IMR-90 (cell line): ENCODE measurements at regions not wholly inside any gene's neighbourhood (a gene's known extent, or its start where the extent isn't known, plus 50 kb on each side); places are given as distances from the start of the nearest gene placed in this dataset.
A peak's percentile ranks its signal among the peaks of the same experiment; 100 is the strongest.

Experiments used
- CEBPB ChIP-seq: IDR thresholded peaks from 2 replicates; pipeline ENCODE4 v1.6.1; 2012; ENCODE audit warnings: low read depth, low read length, improper control_type of control experiment
- CHD1 ChIP-seq: IDR thresholded peaks from 2 replicates; pipeline ENCODE4 v1.6.1; 2012; ENCODE audit warnings: low read depth, low read length, improper control_type of control experiment
- CTCF ChIP-seq: conservative IDR thresholded peaks from 2 replicates; pipeline ENCODE4 v1.5.1; 2012; ENCODE audit warnings: mild to moderate bottlenecking, low read depth, low read length, improper control_type of control experiment
- ELK1 ChIP-seq: fragments of 150-350 bp; IDR thresholded peaks from 2 replicates; pipeline ENCODE4 v1.6.1; 2016; ENCODE audit warnings: low read depth, mild to moderate bottlenecking, low read length, moderate library complexity, borderline replicate concordance
- MAZ ChIP-seq: IDR thresholded peaks from 2 replicates; pipeline ENCODE4 v1.6.1; 2012; ENCODE audit warnings: low read depth, mild to moderate bottlenecking, low read length, improper control_type of control experiment, moderate library complexity, borderline replicate concordance
- MXI1 ChIP-seq: IDR thresholded peaks from 2 replicates; pipeline ENCODE4 v1.6.1; 2012; ENCODE audit warnings: low read depth, mild to moderate bottlenecking, low read length, moderate library complexity, borderline replicate concordance
- POLR2A ChIP-seq: IDR thresholded peaks from 2 replicates; pipeline ENCODE4 v1.6.1; 2012; ENCODE audit warnings: mild to moderate bottlenecking, low read depth, low read length
- RCOR1 ChIP-seq: IDR thresholded peaks from 2 replicates; pipeline ENCODE4 v1.6.1; 2012; ENCODE audit warnings: mild to moderate bottlenecking, low read length, improper control_type of control experiment; ENCODE audit not compliant: insufficient replicate concordance
- RFX5 ChIP-seq: IDR thresholded peaks from 2 replicates; pipeline ENCODE4 v1.8.0; 2012; ENCODE audit warnings: low read depth, mild to moderate bottlenecking, low read length, moderate library complexity
- SMC3 ChIP-seq: fragments of 150-350 bp; IDR thresholded peaks from 2 replicates; pipeline ENCODE4 v1.6.1; 2016; ENCODE audit warnings: low read depth, mild to moderate bottlenecking, antibody characterized with exemption, low read length, moderate library complexity
- USF2 ChIP-seq: fragments of 150-350 bp; IDR thresholded peaks from 2 replicates; pipeline ENCODE4 v1.6.1; 2017; ENCODE audit warnings: mild to moderate bottlenecking, antibody characterized with exemption, low read length, low read depth

GRCh38 chr2:144131042-144131441 is 388.9 kb downstream of the ZEB2 start:
- no peak for TF ChIP-seq RCOR1
- TF ChIP-seq CTCF, result no peak
- no peak for TF ChIP-seq ELK1
- no peak for TF ChIP-seq POLR2A
- no peak for TF ChIP-seq CHD1
- TF ChIP-seq SMC3, result no peak
- TF ChIP-seq MXI1, result no peak
- peak; percentile 52; the same call in 1 of the 2 replicates for TF ChIP-seq CEBPB
- no peak for TF ChIP-seq USF2
- no peak for TF ChIP-seq MAZ
- no peak for TF ChIP-seq RFX5
